NCI-H1417 (cell line): ENCODE measurements at regions not wholly inside any gene's neighbourhood (a gene's known extent, or its start where the extent isn't known, plus 50 kb on each side); places are given as distances from the start of the nearest gene placed in this dataset.
A peak's percentile ranks its signal among the peaks of the same experiment; 100 is the strongest.

ENCODE experiments used
- DNase-seq, 3 experiments: peaks; one replicate each; lab custom pipeline; 2025; lab: John Stamatoyannopoulos, UW

DNA sequence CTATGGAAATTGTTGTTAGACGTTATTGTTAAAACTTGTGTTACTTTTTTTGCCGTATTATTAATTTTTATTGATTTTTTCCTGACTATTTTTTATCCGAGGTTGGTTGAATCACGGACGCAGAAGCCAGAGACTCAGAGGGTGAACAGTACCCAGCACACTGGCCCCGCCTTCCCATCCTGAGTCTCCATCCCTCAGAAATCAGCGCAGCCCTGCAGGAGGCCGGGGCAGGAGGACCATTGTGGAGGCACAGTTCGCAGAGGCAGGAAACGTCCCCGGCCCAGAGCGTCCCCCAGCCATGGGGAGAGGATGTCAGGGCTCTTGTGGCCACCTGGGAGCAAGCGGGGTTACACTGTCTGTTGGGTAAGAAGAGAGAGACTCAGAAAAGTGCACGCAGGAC, 843.0 kb downstream of the BRD1 start:
- DNase-seq = no peak

DNA sequence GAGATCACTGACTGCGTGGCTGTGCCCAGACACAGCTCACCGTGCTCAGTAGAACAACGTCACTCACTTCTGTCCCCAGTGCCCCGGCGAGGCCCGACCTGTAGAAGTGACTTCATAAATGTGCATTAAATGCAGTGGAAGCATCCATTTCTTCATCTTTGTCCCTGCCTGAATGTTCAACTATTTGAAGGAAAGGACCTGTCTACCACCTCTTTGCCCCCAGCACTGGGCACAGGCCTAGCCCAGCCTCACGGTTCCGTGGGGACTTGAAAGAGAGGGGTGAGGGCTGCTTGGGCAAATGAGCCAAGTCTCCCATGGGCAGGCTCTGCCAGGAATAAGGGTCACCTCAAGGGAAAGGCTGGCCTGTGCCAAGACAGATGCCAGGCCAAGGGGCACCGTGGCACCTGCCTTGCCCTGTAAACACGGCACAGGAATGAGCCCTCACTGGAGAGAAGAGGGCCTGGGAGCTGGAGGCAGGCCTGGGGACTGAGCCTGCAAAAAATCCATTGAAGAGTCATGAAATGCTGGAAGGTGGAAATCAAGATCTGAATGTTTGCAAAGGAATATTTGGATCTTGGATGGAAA, 845.3 kb downstream of the BRD1 start:
- DNase-seq = no peak

GRCh38 chr22:48981371-48982061, 846.2 kb downstream of the BRD1 start:
- no peak for DNase-seq

- no peak for DNase-seq
Observed at GRCh38 chr22:48980918-48981317, 846.8 kb downstream of the BRD1 start.

DNA sequence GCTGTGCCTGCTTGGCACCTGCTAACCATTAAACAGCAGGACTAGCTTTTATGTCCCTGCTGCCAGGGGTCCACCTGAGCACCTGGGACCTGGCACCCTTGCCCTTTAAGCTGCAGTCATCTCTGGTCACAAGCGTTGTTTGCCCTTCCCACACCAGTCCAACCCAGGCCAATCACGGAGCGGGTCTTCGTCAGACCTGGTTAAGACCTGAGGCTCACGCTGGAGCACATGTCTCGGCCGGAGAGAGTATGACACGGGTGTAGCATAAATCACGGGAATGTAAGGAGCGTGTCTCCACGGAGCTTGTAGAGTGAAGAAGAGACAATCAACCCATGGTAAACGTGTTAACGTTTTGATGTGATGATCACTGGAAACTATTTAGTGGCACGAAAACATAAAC, 847.3 kb downstream of the BRD1 start:
- no peak for DNase-seq

GRCh38 chr22:48979482-48979881, 848.2 kb downstream of the BRD1 start:
- DNase-seq = no peak

DNA sequence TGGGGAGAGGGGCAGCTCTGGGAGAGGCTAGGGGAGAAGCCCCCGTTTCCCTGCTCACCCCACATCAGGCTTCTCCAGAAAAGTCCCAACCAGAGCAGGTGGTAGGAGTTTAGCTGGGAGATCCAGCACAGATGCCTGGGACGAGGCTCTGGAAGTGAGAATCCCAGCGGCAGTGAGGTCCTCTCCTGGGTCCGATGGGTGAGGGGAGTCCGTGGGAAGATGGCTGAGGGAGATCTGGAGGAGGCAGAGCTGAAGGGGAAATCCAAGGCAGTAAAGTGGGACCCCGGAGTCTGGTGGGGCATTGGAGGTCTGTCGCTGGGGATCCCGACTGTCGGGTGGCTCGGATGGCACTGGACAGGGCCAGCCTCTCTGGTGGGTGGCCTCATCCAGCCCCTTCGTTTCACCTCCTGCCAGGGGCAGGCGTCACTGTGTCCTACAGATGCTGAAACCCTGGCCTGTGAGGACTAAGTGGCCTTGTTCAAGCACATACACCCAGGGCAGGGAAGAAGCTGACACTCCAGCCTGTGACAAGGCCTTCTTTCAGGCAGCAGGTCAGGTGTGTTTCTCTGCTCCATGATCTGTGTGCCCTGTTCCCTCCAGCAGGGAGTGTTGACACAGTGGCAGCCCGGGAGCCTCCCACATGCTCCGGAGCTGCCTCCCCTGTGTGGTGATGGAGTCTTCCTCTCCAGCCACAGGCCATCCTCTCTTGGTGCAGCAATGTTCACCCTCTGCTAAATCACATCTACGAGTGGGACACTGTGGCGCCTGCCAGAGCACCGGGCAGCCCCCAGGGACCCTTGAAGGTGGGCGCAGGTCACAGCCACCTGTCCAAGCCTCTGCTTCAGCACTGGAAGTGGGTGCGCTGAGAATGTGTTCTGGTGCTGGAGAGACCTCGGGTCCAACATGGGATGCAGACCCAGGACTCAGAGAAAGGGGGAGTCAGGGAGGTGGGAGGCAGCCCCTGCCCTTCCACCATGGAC, 850.8 kb downstream of the BRD1 start:
- no peak for DNase-seq

GRCh38 chr22:48975886-48976285, 851.8 kb downstream of the BRD1 start:
- no peak for DNase-seq

DNA sequence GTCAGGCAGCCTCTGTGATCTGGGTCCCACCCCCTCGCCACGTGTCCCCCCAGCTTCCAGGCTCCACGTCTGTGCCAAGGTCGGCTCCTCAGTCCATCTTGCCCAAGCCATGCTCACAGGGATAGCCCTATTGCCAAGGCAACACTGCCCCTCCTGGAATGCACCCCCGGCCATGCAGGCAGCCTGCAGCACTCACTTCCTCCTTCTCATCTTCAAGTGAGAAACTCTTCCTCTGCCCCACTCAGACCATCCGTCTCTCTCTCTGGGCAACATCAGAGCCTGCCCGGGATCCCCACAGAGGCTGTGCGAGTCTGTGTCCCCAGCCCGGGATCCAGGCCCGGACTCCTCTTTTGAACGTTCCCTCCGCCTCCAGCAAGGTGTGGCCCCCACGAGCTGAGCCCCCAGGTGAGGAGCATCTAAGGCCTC, 852.3 kb downstream of the BRD1 start:
- no peak for DNase-seq

DNA sequence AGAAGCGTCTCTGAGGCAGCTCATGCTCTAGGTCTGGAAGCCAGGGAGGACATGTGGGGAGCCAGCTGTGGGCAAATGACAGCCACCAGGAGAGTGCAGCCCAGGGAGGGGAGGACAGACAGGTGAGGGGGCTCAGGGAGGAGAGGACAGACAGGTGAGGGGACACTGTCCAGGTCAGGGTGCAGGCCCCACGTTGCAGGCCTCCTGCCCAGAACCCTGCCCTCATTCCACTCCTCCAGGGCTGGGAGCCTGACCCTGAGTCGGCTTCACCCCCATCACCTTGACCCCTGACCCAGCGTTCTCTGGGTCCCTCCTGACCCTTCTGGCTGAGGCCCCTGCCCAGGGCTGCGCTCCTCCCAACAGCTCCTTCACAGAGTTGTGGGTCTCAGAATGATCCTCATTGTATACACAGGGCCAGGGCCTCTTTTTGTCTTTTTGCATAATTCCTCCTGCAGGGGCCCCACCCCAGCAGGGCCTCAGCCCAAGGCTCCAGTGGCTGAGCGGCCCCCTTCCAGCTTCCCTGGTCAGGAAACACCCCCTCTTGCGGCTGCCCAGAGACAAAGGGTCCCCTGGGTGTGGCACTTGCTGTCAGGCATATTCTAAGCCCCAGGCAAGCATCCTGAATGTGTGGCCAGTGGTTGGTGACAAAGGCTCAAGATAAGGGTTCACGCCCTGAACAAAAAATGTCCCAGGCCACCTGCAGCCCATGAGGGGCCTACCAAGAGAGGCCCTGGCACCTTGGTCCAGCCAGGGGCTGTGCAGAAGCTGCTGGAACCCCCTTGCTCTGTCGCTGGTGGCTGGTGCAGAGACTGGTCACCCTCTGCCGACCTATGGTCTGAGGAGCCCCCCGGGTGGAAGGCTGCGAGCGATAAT, 853.0 kb downstream of the BRD1 start:
- no peak for DNase-seq

- DNase-seq = no peak
Observed at GRCh38 chr22:48973694-48974041, 854.0 kb downstream of the BRD1 start.

- no peak for DNase-seq
Observed at GRCh38 chr22:48972979-48973693, 854.5 kb downstream of the BRD1 start.

DNA sequence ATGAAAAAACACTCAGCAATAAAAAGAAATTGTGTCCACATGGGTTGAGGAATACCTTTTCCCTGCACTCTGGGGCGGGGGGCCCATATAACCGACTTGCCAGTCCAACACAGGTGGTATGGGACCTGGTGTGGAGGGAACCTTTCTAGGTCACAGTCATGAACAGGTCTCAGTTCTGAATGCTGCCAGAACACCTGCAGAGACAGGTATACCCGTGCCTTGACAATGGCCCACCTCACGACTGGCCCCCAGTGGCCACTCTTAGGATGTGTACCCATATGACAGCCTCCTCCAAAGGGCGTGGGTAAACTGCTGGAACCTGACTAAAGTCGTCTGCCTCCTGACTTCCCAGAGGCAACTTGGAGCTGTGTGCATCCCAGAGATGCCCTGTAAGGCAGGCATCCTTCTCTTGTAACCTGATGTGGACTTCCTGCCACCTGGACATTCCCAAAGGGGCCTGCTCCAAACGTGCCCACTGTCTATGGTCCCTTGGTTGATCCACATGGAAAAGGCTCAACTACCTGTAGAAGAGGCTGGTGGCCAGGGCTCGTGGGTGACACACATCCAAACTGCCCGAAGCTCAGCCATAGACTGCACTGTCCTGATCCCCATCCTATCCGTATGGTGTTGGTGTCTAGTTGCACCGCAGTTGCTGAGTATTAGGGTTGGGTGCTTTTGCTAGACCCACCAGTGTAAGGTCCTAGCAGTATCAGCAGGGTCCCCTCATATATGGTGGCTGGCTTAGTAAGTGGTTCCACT, 859.3 kb downstream of the BRD1 start:
- DNase-seq = peak in 1 of 3 experiments; percentile 0

DNA sequence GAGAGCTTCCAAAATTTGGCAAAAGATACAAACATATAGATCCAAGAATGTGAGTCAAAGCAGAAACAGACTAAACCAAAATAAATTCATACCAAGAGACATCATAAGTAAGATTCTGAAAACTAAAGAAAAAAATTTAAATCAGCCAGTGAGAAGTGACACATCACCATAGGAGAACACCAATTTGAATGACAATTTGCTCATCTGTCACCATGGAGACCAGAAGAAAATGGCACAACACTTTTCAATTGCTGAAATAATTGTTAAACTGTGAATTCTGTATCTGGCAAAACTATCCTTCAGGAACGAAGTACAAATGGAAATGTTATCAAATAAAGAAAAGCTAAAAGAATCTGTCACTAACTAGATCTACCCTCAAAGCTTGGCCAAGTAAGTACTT, 864.3 kb downstream of the BRD1 start:
- no peak for DNase-seq

- DNase-seq = no peak
Observed at GRCh38 chr22:48961705-48962104, 866.0 kb downstream of the BRD1 start.

- DNase-seq = no peak
Observed at GRCh38 chr22:48960980-48961660, 866.6 kb downstream of the BRD1 start.

DNA sequence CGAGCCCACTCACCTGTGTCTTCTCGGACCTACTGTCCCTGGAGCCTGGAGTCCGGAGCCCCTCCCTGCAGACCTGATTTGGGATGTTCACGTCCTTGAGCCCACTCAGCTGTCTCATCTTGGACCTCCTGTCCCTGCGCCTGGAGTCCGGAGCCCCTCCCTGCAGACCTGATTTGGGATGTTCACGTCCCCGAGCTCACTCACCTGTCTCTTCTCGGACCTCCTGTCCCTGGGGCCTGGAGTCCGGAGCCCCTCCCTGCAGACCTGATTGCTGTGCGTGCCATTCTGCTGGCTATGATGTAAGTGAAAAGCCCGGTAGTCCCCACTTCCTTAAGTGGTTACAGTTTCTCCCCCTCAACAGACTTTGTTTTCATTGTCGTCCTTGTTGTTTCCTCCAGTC, 867.1 kb downstream of the BRD1 start:
- DNase-seq = no peak

GRCh38 chr22:48959496-48959895, 868.2 kb downstream of the BRD1 start:
- DNase-seq = no peak

DNA sequence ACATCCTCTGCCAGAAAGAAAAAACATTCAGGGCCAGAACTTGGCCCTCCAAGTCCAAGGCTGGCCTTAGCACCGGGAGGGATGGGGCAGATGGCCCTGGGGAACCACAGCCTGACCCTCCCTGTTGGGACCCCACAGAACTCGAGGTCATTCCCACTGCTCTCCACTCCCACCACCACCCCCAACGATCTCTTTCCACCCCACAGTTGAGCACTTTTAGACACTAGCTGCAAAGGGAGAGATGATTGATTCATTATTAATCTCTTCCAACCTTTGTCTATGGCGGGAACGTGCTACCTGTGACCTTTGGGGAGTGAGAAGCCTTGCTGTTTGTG, 869.7 kb downstream of the BRD1 start:
- no peak for DNase-seq
